ENCODE measurements at regions not wholly inside any gene's neighbourhood (a gene's known extent, or its start where the extent isn't known, plus 50 kb on each side); places are given as distances from the start of the nearest gene placed in this dataset.

GRCh38 chr9:31323726-31324444, 1060.6 kb upstream of the ACO1 start:
- Histone ChIP-seq H3T11ph (ENCODE audit: low read length) (no peak overlapping the region), H3K79me2 (ENCODE audit: insufficient read depth, low read length) (no peaks in the 10 kb centered on the region), H2BK120ac (ENCODE audit: low read depth, low read length, poor library complexity, severe bottlenecking) (no peak overlapping the region), H2AFZ (ENCODE audit: low read length) (no peak overlapping the region), H4K5ac (ENCODE audit: insufficient read length, low read depth, low read length) (no peak overlapping the region), H2BK12ac (ENCODE audit: insufficient read length, low read depth, low read length) (no peak overlapping the region), H2BK20ac (ENCODE audit: low read depth, low read length, poor library complexity, severe bottlenecking) (no peak overlapping the region), H3K4me1 (ENCODE audit: insufficient read depth, low read length) (no peaks in the 10 kb centered on the region), H2AK5ac (ENCODE audit: insufficient read length, low read length) (no peak overlapping the region), H4K20me1 (ENCODE audit: control insufficient read depth, insufficient read depth, insufficient read length) (no peaks in the 10 kb centered on the region), H3K14ac (ENCODE audit: insufficient read depth, low read length) (no peak overlapping the region), H3K23me2 (ENCODE audit: insufficient read length, low read depth, low read length, poor library complexity, severe bottlenecking) (no peaks in the 10 kb centered on the region), H3K9ac (ENCODE audit: extremely low read depth, insufficient read length, low read length) (no peak overlapping the region), H3K18ac (ENCODE audit: insufficient read length, low read depth, low read length) (no peak overlapping the region), H3K4ac (ENCODE audit: low read depth, low read length) (no peak overlapping the region), H3K27ac (ENCODE audit: insufficient read length, low read depth, low read length) (no peak overlapping the region), H3K56ac (ENCODE audit: insufficient read length, low read depth, low read length) (no peak overlapping the region), H3K27me3 (ENCODE audit: insufficient read depth, low read length) (no peaks in the 10 kb centered on the region), H4K91ac (ENCODE audit: insufficient read length, low read depth, low read length) (no peak overlapping the region), H3K79me1 (ENCODE audit: insufficient read depth, low read depth, low read length, poor library complexity, severe bottlenecking) (no peaks in the 10 kb centered on the region), H4K8ac (replicated peaks; ENCODE audit: insufficient read length, low read depth, low read length) (no peak overlapping the region), H3K23ac (ENCODE audit: insufficient read length, low read depth, low read length) (no peak overlapping the region), H3K9me3 (ENCODE audit: control insufficient read depth, low read depth, low read length) (no peaks in the 10 kb centered on the region), H2BK15ac (ENCODE audit: low read depth, low read length) (no peak overlapping the region), H2BK5ac (ENCODE audit: insufficient read length, low read length) (no peak overlapping the region), H3K4me2 (ENCODE audit: insufficient read depth, insufficient read length, low read length) (no peak overlapping the region)
- TF ChIP-seq CTCF (conservative IDR thresholded peaks at IDR 0.05) = no peak
- DNase-seq = no peak
- Mint-ChIP-seq H3K4me1 (peaks cover 0 to 16% of the 10 kb centered on the region in 2 experiments; a peak in 2 of 4 replicates), H3K9me3 (peaks cover 0 to 9% of the 10 kb centered on the region in 2 experiments; a peak in 2 of 5 replicates), H3K36me3 (ENCODE audit: insufficient read depth in 1 of 3, low read depth in 3 of 3) (no peaks in the 10 kb centered on the region; a peak in 1 of 7 replicates), H3K27ac (no peak overlapping the region), H3K4me3 (no peak overlapping the region), H3K27me3 (ENCODE audit: low read depth) (no peaks in the 10 kb centered on the region; the same call in none of the 2 replicates)
- WGBS (ENCODE audit: extremely low coverage, insufficient read length, low lambda C conversion rate) = no CpG with 5 or more reads among the region's 2 CpGs

All from H9 (cell line).